Caco-2 (cell line): ENCODE measurements at regions not wholly inside any gene's neighbourhood (a gene's known extent, or its start where the extent isn't known, plus 50 kb on each side); places are given as distances from the start of the nearest gene placed in this dataset.
A peak's percentile ranks its signal among the peaks of the same experiment; 100 is the strongest.

Experiments used
- BruUV-seq: library from RNA; stranded (reverse); fragments of 400-500 nt; replicated peaks from 2 replicates; lab custom pipeline; 2021; lab: Mats Ljungman, UMichigan
- CTCF ChIA-PET: fragments of 300-600 bp; sonication (Branson Sonifier 250); formaldehyde crosslinking; loops from one replicate; lab custom pipeline; 2022; ENCODE audit warnings: antibody characterized with exemption; lab: Charles Lee
- POLR2A ChIA-PET: fragments of 300-600 bp; sonication (Branson Sonifier 250); formaldehyde crosslinking; loops from one replicate; lab custom pipeline; 2022; ENCODE audit warnings: antibody characterized with exemption; lab: Charles Lee
- DNase-seq, 2 experiments: peaks; one replicate each; pipeline versions ENCODE4 v3.0.0 to v3.0.0-alpha.2; 2020 to 2022
- H3K27me3 ChIP-seq: replicated peaks from 2 replicates; pipeline ENCODE4 v1.6.0; 2011; ENCODE audit warnings: low read length; ENCODE audit not compliant: control insufficient read depth, insufficient read depth
- H3K36me3 ChIP-seq: 2 replicates; pipeline ENCODE4 v1.5.1; 2011; ENCODE audit warnings: low read length; ENCODE audit not compliant: control insufficient read depth, insufficient read depth
- H3K4me1 ChIP-seq: fragments of 250-450 bp; sonication (Bioruptor Pico); 2 replicates; pipeline ENCODE4 v1.5.1; 2020; ENCODE audit warnings: mild to moderate bottlenecking
- H3K4me3 ChIP-seq: 2 replicates; pipeline ENCODE4 v1.5.1; 2011; ENCODE audit warnings: low read depth, mild to moderate bottlenecking, control low read depth, low read length
- H3K9me3 ChIP-seq: fragments of 250-450 bp; sonication (Bioruptor Pico); 2 replicates; pipeline ENCODE4 v1.5.1; 2020; ENCODE audit warnings: mild to moderate bottlenecking, moderate library complexity
- H3K27ac Mint-ChIP-seq: one replicate; pipeline ENCODE4 v1.8.0; 2022; ENCODE audit warnings: mixed read lengths; ENCODE audit not compliant: unreplicated experiment
- H3K27me3 Mint-ChIP-seq: one replicate; pipeline ENCODE4 v1.8.0; 2022; ENCODE audit warnings: mixed read lengths; ENCODE audit not compliant: insufficient read depth, unreplicated experiment
- H3K36me3 Mint-ChIP-seq: one replicate; pipeline ENCODE4 v1.8.0; 2022; ENCODE audit warnings: mild to moderate bottlenecking, mixed read lengths; ENCODE audit not compliant: insufficient read depth, unreplicated experiment
- H3K4me1 Mint-ChIP-seq: one replicate; pipeline ENCODE4 v1.8.0; 2022; ENCODE audit warnings: low read depth, mixed read lengths; ENCODE audit not compliant: unreplicated experiment
- H3K4me3 Mint-ChIP-seq: one replicate; pipeline ENCODE4 v1.8.0; 2022; ENCODE audit warnings: mild to moderate bottlenecking, moderate library complexity, mixed read lengths; ENCODE audit not compliant: unreplicated experiment
- H3K9me3 Mint-ChIP-seq: one replicate; pipeline ENCODE4 v1.8.0; 2022; ENCODE audit warnings: mixed read lengths; ENCODE audit not compliant: unreplicated experiment
- CTCF ChIP-seq, 2 experiments: fragments of 200-600 bp in 1 of 2; IDR thresholded peaks; 1 replicate in 1 of 2; 2 replicates in 1 of 2; pipeline versions ENCODE4 v1.5.1 to v1.8.0; 2011 to 2022; ENCODE audit warnings: antibody characterized with exemption in 1 of 2, control low read depth in 1 of 2, inconsistent platforms in 1 of 2, low read depth in 1 of 2, low read length in 1 of 2, mild to moderate bottlenecking in 1 of 2, moderate library complexity in 1 of 2; ENCODE audit not compliant: insufficient read depth in 1 of 2, severe bottlenecking in 1 of 2, unreplicated experiment in 1 of 2
- intact Hi-C: fragments of 100-400 bp; cut with micrococcal nuclease; formaldehyde crosslinking; loops from one replicate; pipeline ENCODE4 v1.10.0; 2022; ENCODE audit not compliant: unreplicated experiment

GRCh38 chr14:49463146-49463545 is 123.0 kb downstream of the RPS29 start:
- no peaks in the 10 kb centered on the region for H3K36me3 ChIP-seq
- Mint-ChIP-seq H3K4me1 (no peaks in the 10 kb centered on the region), H3K27ac (no peak overlapping the region), H3K27me3 (no peaks in the 10 kb centered on the region), H3K36me3 (peaks cover 5% of the 10 kb centered on the region), H3K4me3 (no peak overlapping the region), H3K9me3 (no peaks in the 10 kb centered on the region)
- intact Hi-C loops: no loop called here
- H3K4me3 ChIP-seq: no peak overlapping the region
- no peak for TF ChIP-seq CTCF (IDR thresholded peaks at IDR 0.05; ENCODE audit: insufficient read depth in 1 of 2, low read depth in 1 of 2, low read length in 1 of 2, severe bottlenecking in 1 of 2, unreplicated experiment in 1 of 2)
- POLR2A ChIA-PET: no interaction called here
- BruUV-seq: no TSS peak
- H3K9me3 ChIP-seq: no peaks in the 10 kb centered on the region
- CTCF ChIA-PET: no interaction called here
- H3K4me1 ChIP-seq: no peaks in the 10 kb centered on the region
- DNase-seq: no peak
- H3K27me3 ChIP-seq: no peaks in the 10 kb centered on the region

GRCh38 chr14:49461529-49462401 is 124.4 kb downstream of the RPS29 start:
- H3K36me3 Mint-ChIP-seq: peaks cover 5% of the 10 kb centered on the region
- peak; percentile 55 to 60 for TF ChIP-seq CTCF (IDR thresholded peaks at IDR 0.05; ENCODE audit: insufficient read depth in 1 of 2, low read depth in 1 of 2, low read length in 1 of 2, severe bottlenecking in 1 of 2, unreplicated experiment in 1 of 2)
- no peak overlapping the region for H3K4me3 Mint-ChIP-seq
- H3K4me3 ChIP-seq: no peak overlapping the region
- H3K27me3 Mint-ChIP-seq: no peaks in the 10 kb centered on the region
- DNase-seq: peak; percentile 52 to 76
- H3K4me1 ChIP-seq: peaks cover 6% of the 10 kb centered on the region; the same call in 1 of the 2 replicates
- ChIA-PET POLR2A (interaction anchor here (0.5 to 1.2 kb wide), 4 partner anchors 31 to 125 kb away, joined by 3 to 4 read pairs (median 4); partner anchors contain the start of gene RPS29), CTCF (interaction anchor here (0.5 to 2.7 kb wide), 18 partner anchors 10 to 1693 kb away, joined by 3 to 102 read pairs (median 4); partner anchors contain the start of gene RPS29)
- H3K4me1 Mint-ChIP-seq: no peaks in the 10 kb centered on the region
- no peaks in the 10 kb centered on the region for H3K27me3 ChIP-seq
- no peaks in the 10 kb centered on the region for H3K36me3 ChIP-seq
- no peaks in the 10 kb centered on the region for H3K9me3 Mint-ChIP-seq
- no TSS peak for BruUV-seq
- no peak overlapping the region for H3K27ac Mint-ChIP-seq
- intact Hi-C loops: loop anchor here (1.0 kb wide), 2 partner anchors 36 to 90 kb away; no protein-coding TSS in a partner anchor
- no peaks in the 10 kb centered on the region for H3K9me3 ChIP-seq

- Mint-ChIP-seq H3K9me3 (no peaks in the 10 kb centered on the region), H3K27ac (no peak overlapping the region), H3K4me1 (no peaks in the 10 kb centered on the region), H3K4me3 (no peak overlapping the region), H3K36me3 (peaks cover 5% of the 10 kb centered on the region), H3K27me3 (no peaks in the 10 kb centered on the region)
- Histone ChIP-seq H3K4me3 (no peak overlapping the region), H3K36me3 (no peaks in the 10 kb centered on the region), H3K9me3 (no peaks in the 10 kb centered on the region), H3K4me1 (peaks cover 13% of the 10 kb centered on the region; the same call in 1 of the 2 replicates), H3K27me3 (no peaks in the 10 kb centered on the region)
- ChIA-PET POLR2A (no interaction called here), CTCF (interaction anchor here (1.5 to 2.7 kb wide), 4 partner anchors 18 to 135 kb away, joined by 5 to 102 read pairs (median 45); no protein-coding TSS in a partner anchor)
- no peak for TF ChIP-seq CTCF (IDR thresholded peaks at IDR 0.05; ENCODE audit: insufficient read depth in 1 of 2, low read depth in 1 of 2, low read length in 1 of 2, severe bottlenecking in 1 of 2, unreplicated experiment in 1 of 2)
- no TSS peak for BruUV-seq
- intact Hi-C loops: no loop called here
- no peak for DNase-seq
Measured at GRCh38 chr14:49460662-49461061, 125.5 kb downstream of the RPS29 start.
